DMS153 (cell line): ENCODE measurements at regions not wholly inside any gene's neighbourhood (a gene's known extent, or its start where the extent isn't known, plus 50 kb on each side); places are given as distances from the start of the nearest gene placed in this dataset.

ENCODE experiments used
- DNase-seq: peaks from one replicate; lab custom pipeline; 2025; lab: John Stamatoyannopoulos, UW

DNA sequence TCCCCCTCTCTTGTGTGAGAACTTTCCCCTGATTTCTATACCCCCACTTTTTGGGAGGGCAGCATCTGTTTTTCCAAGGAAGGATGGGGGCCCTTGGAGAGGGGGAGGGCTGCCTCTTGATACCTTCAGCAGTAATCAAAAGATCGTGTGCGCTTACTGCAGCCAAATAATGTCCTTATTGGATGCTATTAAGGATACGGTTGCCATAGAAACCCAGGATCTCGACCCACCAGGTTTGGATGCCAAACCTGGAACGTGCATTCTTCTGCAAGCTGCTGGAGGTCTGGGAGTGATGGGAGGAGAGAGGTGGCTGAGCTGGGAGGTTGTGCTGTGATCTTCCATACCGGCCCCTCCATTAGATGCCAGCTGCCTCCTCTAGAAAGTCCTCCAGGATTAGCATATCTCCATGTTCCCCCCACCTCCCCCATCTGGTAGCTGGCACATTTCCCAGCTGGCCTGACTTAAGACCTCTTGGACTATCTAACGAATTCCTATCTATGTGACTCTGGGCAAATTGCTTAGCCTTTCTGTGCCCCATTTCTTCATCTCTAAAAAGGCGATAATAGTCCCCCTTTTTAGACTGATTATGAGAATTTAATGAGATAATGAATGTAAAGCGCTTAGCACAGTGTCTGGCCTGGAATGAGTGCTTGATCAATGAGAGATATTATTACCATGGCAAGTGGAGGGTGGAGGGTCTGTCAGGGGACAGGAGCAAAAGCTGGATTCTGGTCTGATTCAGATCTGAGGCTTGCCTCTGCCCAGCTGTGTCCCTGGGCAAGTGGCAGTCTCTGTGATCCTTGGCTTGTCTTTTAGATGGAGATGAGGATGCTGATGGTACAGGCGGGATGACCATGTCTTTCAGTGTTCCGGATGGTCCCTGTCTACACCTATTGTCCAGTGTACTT, 78.5 kb upstream of the PCBD1 start:
- DNase-seq = no peak

DNA sequence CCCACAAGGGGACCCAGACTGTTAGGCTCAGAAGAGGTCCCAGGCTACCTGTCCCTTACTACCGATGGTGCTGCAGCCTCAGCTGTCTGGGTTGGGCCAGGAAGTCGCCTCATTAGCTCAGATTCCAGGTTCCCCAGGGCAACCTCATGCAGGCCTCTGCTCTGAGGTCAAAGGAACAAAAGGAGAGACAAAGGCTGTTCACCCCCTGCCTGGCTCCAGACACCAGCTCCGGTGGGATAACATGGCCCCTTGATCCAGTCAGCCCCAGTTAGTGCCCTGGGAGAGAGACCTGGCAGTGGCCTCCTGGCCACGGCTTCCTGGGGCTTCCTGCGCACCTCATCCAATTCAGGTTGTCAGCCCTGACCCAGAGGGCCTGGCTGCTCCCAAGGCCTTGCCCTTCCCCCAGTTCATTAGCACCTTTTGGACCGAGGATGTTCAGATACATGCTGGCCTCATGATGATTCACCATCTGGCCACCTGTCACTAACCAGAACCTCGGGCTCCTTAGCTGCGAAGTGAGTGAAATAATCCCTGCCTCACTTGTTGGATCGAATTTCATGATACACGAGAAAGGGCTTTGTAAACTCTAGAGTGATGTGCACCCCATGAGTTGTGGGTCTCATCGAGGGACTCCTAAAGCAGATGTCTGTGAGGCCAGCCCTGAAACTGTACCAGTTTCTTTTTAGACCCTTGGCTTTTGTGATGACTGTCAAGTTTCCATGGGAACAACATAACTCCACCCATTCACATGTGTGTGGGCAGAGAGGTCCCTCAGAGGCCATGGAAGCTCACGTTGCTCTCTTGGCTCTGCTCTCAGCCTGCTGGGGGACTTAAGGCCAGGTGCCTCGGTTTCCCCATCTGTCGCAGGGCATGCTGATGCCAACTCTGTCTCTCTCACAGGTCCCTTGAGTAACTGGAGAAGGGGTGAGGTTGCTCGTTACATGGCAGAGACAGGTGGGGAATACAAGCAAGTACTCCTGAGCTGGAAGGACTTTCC, 79.5 kb upstream of the PCBD1 start:
- no peak for DNase-seq

DNA sequence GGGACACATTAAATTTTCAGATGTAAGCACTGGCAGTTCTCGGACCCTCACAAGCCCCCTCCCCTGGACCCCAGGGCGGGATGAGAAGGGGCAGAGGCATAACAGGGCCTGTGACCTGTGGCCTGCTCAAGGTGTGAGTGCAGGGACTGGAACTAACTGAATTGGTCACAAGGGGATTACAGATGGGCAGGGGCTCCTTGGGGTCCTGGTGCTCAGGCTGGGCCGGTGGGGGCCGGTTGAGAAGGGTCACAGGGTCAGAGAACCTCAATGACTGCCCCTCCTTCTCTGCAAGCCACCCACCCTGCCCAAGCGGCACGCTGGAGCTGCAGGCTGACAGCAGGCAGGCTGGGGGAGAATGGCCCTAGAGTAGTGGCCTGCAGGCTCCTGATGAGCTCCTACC, 80.8 kb upstream of the PCBD1 start:
- no peak for DNase-seq

DNA sequence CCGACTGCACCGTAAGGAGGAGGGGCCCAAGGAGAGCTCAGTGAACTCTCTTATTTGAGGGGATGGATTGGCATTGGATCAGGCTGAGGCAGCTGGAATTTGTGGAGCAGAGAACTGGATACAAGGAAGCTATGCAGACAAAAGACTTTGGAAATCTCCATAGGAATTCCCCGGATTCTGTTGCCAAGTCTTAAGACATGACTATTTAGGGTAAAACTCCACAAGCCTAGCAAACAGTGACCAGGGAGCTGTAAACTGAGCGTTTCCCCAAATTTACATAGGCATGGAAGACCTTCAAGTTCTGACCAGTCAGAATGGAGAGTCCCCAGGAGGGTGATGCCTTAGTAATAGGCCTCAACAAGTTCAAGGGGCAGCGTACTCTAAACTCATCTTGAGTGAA, 82.5 kb upstream of the PCBD1 start:
- DNase-seq = no peak

DNA sequence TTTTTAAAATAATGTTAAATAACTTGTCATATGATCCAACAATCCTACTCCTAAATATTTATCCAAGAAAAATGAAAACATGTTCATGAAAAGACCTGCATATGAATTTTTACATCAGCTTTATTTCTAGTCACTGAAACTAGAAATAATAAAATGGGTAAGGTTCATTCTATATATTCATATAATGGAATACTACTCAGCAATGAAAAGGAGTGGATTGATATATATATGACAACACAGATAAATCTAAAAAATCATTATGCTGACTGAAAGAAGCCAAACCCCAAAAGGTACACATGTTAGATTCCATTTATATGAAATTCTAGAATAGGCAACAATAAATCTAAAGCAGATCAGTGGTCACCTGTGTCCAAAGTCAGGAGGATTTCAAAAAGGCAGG, 84.9 kb upstream of the PCBD1 start:
- no peak for DNase-seq

DNA sequence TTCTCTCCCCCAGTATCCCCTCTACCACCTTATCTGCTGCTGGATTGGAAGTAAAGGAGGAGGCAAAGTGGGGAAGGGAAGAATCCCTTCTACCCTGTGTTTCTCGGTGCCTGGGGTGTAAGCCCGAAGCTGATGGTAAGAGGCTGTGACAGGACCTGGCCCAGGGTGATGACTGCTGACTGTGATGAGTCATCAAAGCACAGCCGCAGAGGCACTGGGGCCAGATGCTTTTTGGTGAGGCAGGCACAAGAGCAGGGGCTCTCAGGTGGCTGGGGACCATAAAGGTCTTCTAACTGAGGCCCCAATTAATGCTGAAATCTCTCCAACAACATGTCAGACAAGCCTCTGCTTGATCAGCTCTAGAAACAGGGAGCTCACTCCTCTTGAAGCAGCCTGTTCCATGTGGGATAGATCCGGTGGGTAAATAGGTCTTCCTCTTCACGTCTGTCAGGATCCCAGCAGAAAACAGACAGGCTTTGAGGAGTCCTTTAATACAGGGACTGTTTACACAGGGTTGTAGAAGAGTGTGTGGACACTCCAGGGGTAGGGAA, 86.1 kb upstream of the PCBD1 start:
- no peak for DNase-seq

DNA sequence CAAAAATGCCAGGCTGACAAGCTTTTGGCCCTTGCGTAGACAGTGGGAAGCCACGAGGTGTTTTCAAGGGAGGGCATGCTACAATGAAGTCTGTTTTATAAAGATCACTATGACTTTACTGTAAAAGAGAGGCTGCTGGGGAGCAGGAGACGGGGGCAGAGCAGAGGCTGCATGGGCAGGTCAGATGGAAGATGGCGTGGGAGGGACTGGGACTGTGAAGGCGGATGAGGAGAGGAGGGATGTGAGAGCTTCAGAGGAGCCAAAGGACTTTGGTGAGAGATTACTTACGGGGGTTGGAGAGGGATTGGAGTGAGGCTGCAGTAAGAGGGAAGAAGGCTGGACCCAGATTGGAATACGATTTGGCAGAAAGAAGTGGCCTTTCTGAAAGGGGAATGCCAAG, 86.6 kb upstream of the PCBD1 start:
- no peak for DNase-seq

DNA sequence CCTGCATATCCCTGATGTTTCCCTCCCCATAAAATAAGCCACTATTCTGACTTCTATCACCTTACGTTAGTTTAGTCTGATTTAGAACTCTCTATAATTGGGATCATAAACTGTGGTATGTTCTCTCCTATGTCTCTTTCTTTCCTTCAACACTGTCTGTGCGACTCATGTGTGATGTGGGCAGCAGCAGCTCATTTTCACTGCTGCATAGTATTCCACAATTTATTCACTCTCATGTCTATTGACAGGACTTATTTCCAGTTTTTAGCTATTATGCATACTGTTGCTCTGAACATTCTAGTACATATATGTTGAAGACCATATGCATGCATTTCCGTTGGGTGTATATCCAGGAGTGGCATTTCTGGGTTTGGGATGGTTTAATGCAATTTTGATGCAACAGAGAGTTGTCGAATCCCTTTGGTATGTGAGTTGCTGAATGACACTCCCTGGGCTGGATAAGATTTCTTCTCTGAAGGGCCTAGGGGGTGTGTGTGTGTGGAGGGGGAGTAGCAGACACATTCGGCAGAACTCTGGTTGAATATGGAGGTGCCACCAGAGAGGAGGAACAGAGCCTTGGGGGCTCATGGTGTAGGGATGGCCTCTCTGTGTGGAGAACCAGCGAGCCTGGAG, 87.8 kb upstream of the PCBD1 start:
- DNase-seq = no peak

DNA sequence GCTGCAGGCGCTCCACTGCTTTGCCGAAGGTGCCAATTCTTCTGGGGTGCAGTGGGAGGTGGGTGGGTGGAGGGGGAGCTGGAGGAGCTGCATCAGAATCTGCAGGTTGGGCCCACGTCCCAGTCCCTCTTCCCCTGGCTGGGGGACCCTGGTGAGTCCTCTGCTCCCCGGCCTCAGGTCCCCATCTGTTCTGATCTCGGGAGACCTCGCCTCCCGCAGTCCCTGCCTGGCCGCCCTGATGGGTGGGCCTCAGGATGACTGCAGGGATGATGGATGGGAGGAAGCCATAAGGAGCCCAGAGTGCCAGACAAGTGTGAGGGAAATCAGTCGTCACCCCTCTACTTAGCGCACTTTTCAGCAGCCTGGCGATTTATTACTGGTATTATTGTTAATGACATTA, 89.3 kb upstream of the PCBD1 start:
- DNase-seq = no peak

DNA sequence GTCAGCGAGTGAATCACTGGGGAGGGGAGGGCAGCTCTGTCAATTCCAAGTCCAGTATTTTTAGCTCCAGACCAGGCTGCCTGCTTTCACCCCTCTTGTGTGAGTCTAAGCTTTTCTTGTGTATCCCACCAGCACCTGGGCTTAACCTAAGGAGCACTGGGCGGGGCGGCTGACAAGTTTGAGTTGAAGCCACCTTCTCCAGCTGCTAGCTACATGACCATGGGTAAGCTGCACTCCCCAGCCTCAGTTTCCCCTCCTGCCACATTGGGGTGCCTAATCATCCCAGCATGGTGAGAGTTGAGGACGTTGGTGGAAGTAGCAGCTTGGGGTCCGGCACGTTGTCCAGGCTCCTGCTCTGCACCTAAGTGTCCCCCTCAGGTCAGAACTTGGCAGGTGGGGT, 89.8 kb upstream of the PCBD1 start:
- DNase-seq = no peak

DNA sequence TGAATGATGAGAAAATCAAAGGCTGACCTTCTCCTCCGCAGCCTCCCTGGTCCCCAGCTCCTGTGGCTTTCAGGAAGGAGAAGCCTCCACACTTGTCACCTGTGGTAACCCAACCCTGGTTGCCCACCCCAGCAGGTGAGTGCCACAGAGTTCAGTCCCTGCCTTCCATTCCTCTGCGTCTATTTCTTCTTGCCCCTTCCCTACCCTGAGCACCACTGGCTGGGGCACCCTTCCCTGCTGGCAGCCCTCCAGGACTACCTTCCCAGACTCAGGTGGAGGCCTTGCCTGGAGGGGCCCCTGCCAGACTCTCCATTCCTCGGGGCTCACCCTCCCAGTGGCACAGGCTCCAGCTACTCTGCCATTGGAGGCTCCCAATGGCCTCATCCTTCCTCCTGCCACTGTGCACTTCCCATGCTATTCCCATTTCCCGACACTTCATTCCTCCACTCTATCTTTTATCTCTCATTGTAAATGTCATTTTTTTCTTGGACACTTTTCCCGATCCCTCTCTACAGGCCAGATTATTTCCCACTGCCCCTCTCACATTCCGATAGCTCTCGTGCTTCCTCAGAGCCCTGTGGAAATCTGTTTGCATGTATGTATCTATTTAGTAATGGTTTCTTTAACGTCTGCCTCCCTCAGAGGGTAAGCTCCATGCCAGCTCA, 90.6 kb upstream of the PCBD1 start:
- no peak for DNase-seq

DNA sequence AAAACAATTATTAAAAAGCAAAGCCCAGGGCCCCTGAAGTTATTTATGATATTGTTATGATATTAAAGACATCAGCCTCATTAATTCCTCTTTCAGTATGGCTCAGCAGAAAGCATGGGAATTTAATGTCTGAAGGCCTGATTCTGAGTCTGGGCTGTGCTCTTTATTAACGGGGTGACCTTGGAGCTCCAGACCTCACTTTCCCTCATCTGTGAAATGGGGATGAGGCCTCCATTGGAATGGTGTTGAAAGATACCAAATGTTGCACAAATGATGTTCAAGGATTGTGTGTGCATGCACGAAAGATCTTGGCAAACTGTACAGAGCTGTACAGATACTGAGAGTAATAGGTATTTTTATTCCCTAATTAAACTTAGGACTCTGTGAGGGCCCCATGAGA, 92.3 kb upstream of the PCBD1 start:
- DNase-seq = no peak

DNA sequence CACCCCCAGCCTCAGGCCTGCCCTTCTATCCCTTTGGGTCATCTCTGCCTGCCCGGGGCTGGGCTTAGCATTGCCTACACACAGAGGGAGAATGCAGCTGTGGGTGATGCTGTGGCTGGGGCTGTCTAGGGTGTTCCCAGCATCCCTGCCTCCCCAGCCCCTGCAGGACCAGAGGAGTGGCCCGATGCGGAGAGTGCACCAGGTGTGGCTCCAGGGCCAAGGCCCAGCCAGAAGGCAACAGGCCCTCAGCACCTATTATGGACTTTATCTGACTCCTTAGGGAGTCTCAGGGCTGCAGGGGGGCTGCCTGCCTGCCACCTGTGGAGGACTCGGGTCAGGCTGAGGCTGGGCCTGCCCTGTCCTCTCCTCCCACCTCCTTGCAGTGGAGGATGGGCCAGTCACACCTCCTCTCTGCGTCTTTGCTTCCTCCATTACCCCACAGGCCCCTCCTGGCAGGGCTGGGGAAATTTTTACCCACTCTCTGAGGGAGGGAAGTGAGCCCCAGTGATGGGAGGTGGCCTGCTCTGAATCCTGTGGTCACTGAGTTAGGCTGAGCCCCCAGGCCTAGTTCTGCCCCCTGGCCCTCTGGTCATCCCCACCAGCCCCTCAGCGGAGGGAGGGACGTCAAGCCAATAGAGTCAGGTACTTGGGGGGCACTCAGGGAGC, 92.9 kb upstream of the PCBD1 start:
- DNase-seq = no peak

DNA sequence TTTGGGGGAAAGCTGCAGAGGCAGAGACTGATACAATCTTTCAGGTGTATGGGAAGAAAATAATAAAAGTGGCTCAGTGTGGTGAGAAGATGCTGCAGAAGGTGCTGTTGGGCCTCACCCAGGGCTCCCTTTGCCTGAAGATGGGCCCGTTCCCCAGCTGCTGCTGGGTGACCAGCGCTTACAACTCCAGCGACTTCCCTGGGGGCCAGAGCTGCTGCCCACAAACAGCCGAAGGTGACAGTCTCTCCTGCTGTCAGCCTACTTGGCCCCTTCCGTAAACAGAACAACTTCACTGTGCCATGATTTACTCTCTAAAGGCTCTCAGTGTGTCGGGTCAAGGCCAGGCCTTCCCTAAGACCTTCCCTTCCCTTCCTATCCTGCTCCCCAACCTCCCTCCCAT, 93.6 kb upstream of the PCBD1 start:
- no peak for DNase-seq

DNA sequence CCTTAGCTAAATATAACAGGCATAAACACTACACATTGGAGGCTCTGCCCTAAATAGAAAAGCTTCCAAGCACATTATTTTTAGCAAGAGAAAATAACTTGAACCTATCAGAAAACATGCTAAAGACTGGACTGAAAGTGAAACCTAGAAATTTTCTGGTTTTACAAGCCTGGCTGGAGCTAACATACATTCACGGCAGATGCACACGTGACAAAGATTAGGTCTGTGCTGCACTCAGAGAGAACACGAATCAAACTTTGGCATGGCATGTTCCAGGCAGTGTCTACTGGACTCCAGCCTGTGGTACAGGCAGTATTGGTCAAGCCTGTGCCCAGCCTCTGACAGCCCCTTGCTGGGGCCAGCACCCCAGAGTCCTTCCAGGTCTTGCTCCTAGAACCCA, 94.1 kb upstream of the PCBD1 start:
- DNase-seq = no peak

DNA sequence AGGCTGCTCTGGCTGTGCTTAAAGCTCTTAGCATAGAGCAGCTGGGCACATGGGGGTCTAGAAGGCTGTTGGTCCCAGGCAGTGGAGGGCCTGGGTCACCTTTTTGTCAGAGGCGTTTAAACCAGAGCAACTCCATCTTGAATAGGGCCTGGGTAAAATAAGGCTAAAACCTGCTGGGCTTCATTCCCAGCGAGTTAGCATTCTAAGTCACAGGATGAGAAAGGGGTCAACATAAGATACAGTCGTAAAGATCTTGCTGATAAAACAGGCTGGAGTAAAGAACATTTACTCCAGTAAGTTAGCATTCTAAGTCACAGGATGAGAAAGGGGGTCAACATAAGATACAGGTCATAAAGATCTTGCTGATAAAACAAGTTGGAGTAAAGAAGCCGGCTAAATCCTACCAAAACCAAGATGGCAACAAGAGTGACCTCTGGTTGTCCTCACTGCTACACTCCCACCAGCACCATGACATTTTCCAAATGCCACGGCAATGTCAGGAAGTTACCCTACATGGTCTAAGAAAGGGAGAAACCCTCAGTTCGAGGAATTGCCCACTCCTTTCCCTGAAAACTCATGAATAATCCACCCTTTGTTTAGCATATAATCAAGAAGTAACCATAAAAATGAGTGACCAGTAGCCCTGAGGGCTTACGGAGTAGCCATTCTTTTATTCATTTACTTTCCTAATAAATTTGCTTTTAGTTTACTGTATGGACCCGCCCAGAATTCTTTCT, 96.8 kb upstream of the PCBD1 start:
- no peak for DNase-seq

DNA sequence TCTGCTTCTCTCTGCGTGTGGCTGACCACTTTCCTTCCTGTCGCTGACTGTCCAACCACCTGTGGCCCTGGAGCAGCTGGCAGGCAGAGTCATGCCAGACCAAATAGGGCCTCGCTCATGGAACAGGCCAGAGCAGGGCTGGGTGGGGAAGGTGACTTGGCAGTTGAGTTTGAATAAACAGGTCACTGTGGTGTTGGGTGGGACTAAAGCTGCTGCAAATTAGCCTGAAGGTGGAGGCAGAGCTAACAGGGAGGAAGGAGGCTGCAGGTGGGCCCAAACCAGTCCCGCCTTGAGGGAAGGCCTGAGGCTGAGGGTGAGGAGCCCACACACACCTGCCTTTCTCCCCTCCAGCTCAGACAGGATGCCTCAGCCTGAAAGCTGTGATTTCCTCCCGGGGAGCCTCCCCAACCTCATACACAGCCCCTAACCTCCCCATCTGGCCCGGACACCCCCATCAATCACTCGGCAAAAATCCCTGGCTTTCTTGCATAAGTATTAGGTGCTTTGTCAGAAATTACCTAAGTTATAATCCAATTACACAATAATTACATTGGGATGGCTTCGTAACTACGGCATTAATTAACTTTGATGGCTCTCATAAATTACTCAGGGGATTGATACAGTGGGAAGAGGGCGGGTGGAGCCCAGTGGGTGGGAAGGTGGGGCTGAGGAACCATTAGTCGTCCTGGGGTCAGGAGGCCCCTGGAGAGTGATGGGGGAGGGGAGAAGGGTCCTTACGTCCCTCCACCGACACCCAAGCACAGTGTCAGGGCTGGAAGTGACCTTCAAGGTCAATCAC, 97.7 kb upstream of the PCBD1 start:
- no peak for DNase-seq

DNA sequence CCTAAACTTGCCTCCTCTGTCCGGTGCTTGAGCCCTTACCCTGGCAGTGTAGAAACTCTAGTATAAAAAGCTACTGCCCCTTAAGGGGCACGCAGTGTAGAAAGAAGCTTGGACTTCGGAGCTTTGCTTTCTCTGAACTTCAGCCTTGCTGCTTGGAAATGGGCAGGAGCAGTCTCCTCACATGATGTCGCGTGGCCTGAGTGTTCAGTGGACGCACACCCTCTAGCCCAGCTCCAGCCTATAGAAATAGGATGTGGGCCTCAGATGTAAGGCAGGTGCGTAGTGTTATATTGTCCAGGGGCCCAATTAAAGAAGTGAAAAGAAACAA, 98.2 kb upstream of the PCBD1 start:
- no peak for DNase-seq

DNA sequence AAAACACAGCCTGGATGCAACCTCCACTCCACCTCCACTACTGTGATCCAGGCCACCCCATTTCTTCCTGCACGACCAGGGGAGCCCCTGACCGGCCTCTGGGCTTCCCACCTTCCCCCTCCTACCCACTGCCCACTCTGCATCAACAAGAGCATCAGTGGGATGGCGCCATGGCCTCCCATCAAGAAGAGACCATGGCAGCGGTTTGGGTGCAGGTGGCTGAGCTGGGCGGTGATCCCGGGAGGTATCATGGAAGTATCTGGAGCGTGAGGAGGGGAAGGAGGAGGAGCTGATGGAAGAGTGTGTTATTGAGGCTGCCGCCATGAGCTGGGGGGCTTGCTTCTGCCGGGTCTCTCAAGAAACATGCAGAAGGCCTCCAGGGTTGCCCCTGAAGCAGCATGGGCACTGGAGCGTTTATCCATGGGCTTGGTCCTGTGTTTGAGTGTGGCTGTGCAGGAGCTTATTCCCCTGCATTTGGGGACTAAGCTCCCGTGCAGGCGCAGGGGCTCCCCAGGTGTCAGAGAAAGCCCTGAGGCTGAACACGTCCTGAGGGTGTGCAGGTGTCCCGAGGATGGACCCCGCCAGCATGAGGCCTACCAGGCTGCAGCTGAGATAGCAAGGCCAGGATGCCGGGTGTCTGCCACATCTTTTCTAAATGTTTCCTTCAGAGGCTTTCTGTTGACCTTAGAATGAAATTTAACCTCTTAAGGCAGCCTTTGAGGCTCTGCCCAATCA, 99.2 kb upstream of the PCBD1 start:
- no peak for DNase-seq
